ENCODE measurements at regions not wholly inside any gene's neighbourhood (a gene's known extent, or its start where the extent isn't known, plus 50 kb on each side); places are given as distances from the start of the nearest gene placed in this dataset.
"Not testable (repeated sequence)": the region's sequence is repeated elsewhere in the genome, so short reads cannot be mapped to it uniquely, and the experiment has no call there.

GRCh38 chr1:227415115-227415790, 97.0 kb upstream of the CDC42BPA start:
- no peak for DNase-seq

GRCh38 chr1:227411066-227411465, 92.8 kb upstream of the CDC42BPA start:
- DNase-seq = no peak

- DNase-seq = not testable (repeated sequence)
These were observed 88.0 kb upstream of the CDC42BPA start for GRCh38 chr1:227406332-227406731.

- DNase-seq = no peak
These were observed 85.2 kb upstream of the CDC42BPA start for GRCh38 chr1:227403535-227403934.

GRCh38 chr1:227401562-227402342, 83.5 kb upstream of the CDC42BPA start:
- DNase-seq = no peak

- no peak for DNase-seq
These were observed 80.9 kb upstream of the CDC42BPA start for GRCh38 chr1:227399152-227399730.

- no peak for DNase-seq
These were observed 79.2 kb upstream of the CDC42BPA start for GRCh38 chr1:227397354-227397978.

- DNase-seq = peak; percentile 99
These were observed 78.5 kb upstream of the CDC42BPA start for GRCh38 chr1:227396539-227397353.

- DNase-seq = no peak
These were observed 77.2 kb upstream of the CDC42BPA start for GRCh38 chr1:227395426-227396028.

GRCh38 chr1:227392984-227393764, 74.9 kb upstream of the CDC42BPA start:
- DNase-seq = no peak

GRCh38 chr1:227391879-227392278, 73.6 kb upstream of the CDC42BPA start:
- no peak for DNase-seq

- DNase-seq = peak; percentile 54
These were observed 72.9 kb upstream of the CDC42BPA start for GRCh38 chr1:227391211-227391610.

GRCh38 chr1:227390525-227390924, 72.2 kb upstream of the CDC42BPA start:
- no peak for DNase-seq

GRCh38 chr1:227388214-227389168, 70.2 kb upstream of the CDC42BPA start:
- DNase-seq = no peak

GRCh38 chr1:227379555-227379892, 61.2 kb upstream of the CDC42BPA start:
- DNase-seq = no peak

- peak; percentile 41 for DNase-seq
These were observed 60.7 kb upstream of the CDC42BPA start for GRCh38 chr1:227378871-227379554.

- DNase-seq = no peak
These were observed 59.9 kb upstream of the CDC42BPA start for GRCh38 chr1:227378181-227378580.

- no peak for DNase-seq
These were observed 56.6 kb upstream of the CDC42BPA start for GRCh38 chr1:227374846-227375245.

- DNase-seq = no peak
These were observed 54.4 kb upstream of the CDC42BPA start for GRCh38 chr1:227372726-227373130.

Data from hematopoietic multipotent progenitor cell treated with erythropoietin and hydrocortisone succinate and interleukin-3 and kit ligand, for 6 days (in vitro differentiated cells).